K562 (cell line): ENCODE measurements at regions not wholly inside any gene's neighbourhood (a gene's known extent, or its start where the extent isn't known, plus 50 kb on each side); places are given as distances from the start of the nearest gene placed in this dataset.

Source experiments
- ATAC-seq: fragments of 200-7000 bp; cut with Tn5 transposase; 3 replicates; pipeline ENCODE4 v1.9.1; 2020; ENCODE audit warnings: moderate library complexity
- BruUV-seq: library from RNA; stranded (reverse); fragments of 400-500 nt; replicated peaks from 2 replicates; lab custom pipeline; 2021; lab: Mats Ljungman, UMichigan
- CTCF ChIA-PET: fragments of 300-600 bp; formaldehyde crosslinking; extraction: SDS; loops from one replicate; lab custom pipeline; 2021; ENCODE audit warnings: low intra/inter-chr PET ratio; lab: Yijun Ruan, JAX
- POLR2A ChIA-PET: fragments of 300-600, 350-650 bp; sonication (Branson Sonifier 250); formaldehyde crosslinking; extraction: SDS; loops from one replicate; lab custom pipeline; 2021; ENCODE audit warnings: antibody characterized with exemption, inconsistent platforms; lab: Yijun Ruan, JAX
- DNase-seq, 4 experiments: peaks; one replicate each; pipeline versions ENCODE4 v3.0.0 to v3.0.0-alpha.2; 2011 to 2018; ENCODE audit warnings: low spot score in 3 of 4, mixed read lengths in 3 of 4; ENCODE audit errors: extremely low read depth in 1 of 4
- FAIRE-seq: peaks from 2 replicates; lab custom pipeline; 2011; peaks lifted over from hg19 to GRCh38; lab: Jason Lieb, UNC
- H2AFZ ChIP-seq: 2 replicates; pipeline ENCODE4 v1.6.0; 2011; ENCODE audit warnings: low read depth, low read length, control low read depth, inconsistent platforms
- H3K27ac ChIP-seq: fragments of 200-600 bp; 3 replicates; pipeline ENCODE4 v1.8.0; 2011; ENCODE audit warnings: low read depth, mild to moderate bottlenecking, control low read depth, inconsistent platforms, low read length, moderate library complexity, mixed read lengths; ENCODE audit errors: extremely low read depth
- H3K27me3 ChIP-seq, 2 experiments: fragments of 300-600 bp in 1 of 2; 2 replicates in 1 of 2; 3 replicates in 1 of 2; pipeline versions ENCODE4 v1.6.0 to v1.8.0; 2011; ENCODE audit warnings: inconsistent platforms in 2 of 2, low read length in 2 of 2, mild to moderate bottlenecking in 1 of 2, mixed read lengths in 1 of 2, moderate library complexity in 1 of 2; ENCODE audit not compliant: control insufficient read depth in 2 of 2, insufficient read depth in 2 of 2
- H3K36me3 ChIP-seq: fragments of 300-600 bp; 3 replicates; pipeline ENCODE4 v1.8.0; 2011; ENCODE audit warnings: mild to moderate bottlenecking, low read length, inconsistent platforms; ENCODE audit not compliant: control insufficient read depth, insufficient read depth
- H3K4me1 ChIP-seq, 2 experiments: fragments of 200-600 bp in 1 of 2; replicated peaks in 1 of 2; 2 replicates in 1 of 2; 3 replicates in 1 of 2; pipeline versions ENCODE4 v1.5.1 to v1.8.0; 2011; ENCODE audit warnings: inconsistent platforms in 2 of 2, low read length in 2 of 2, mild to moderate bottlenecking in 1 of 2, mixed read lengths in 1 of 2, moderate library complexity in 1 of 2; ENCODE audit not compliant: control insufficient read depth in 2 of 2, insufficient read depth in 2 of 2
- H3K4me2 ChIP-seq: 2 replicates; pipeline ENCODE4 v1.6.1; 2011; ENCODE audit warnings: low read length, control low read depth, inconsistent platforms, mixed read lengths; ENCODE audit not compliant: insufficient read depth
- H3K4me3 ChIP-seq: fragments of 200-600 bp; sonication (generic), shearing (Covaris generic); 2 replicates; pipeline ENCODE4 v1.5.1; 2016; ENCODE audit warnings: control low read depth, inconsistent platforms
- H3K79me2 ChIP-seq: fragments of 200-600 bp; 3 replicates; pipeline ENCODE4 v1.8.0; 2011; ENCODE audit warnings: low read length, inconsistent platforms; ENCODE audit not compliant: control insufficient read depth, insufficient read depth
- H3K9ac ChIP-seq, 2 experiments: 2 replicates each; pipeline versions ENCODE4 v1.6.0 to v1.6.1; 2011; ENCODE audit warnings: low read depth in 2 of 2, low read length in 2 of 2, control low read depth in 1 of 2, inconsistent platforms in 1 of 2, mild to moderate bottlenecking in 1 of 2, mixed read lengths in 1 of 2; ENCODE audit not compliant: insufficient read depth in 1 of 2
- H3K9me1 ChIP-seq: one replicate; pipeline ENCODE4 v1.6.0; 2011; ENCODE audit warnings: inconsistent platforms, mild to moderate bottlenecking, low read length, moderate library complexity; ENCODE audit not compliant: control insufficient read depth, insufficient read depth
- H3K9me3 ChIP-seq: replicated peaks from 2 replicates; pipeline ENCODE4 v1.5.1; 2011; ENCODE audit warnings: low read depth, low read length, inconsistent platforms; ENCODE audit not compliant: control insufficient read depth, insufficient read depth
- H4K20me1 ChIP-seq: replicated peaks from 2 replicates; pipeline ENCODE4 v1.6.1; 2011; ENCODE audit warnings: low read length, inconsistent platforms, mixed read lengths; ENCODE audit not compliant: control insufficient read depth, insufficient read depth
- HBP1 ChIP-seq: fragments of 450-650 bp; formaldehyde crosslinking; IDR thresholded peaks from 2 replicates; pipeline ENCODE4 v1.4.0; 2022; ENCODE audit warnings: missing genetic modification characterization
- HDAC6 ChIP-seq: IDR thresholded peaks from 2 replicates; pipeline ENCODE4 v1.6.1; 2012; ENCODE audit warnings: low read depth, mild to moderate bottlenecking, control low read depth, inconsistent platforms, low read length, moderate library complexity
- MGA ChIP-seq: fragments of 450-650 bp; IDR thresholded peaks from 2 replicates; pipeline ENCODE4 v1.6.1; 2016; ENCODE audit warnings: mild to moderate bottlenecking, moderate library complexity
- MTA3 ChIP-seq: fragments of 450-650 bp; formaldehyde crosslinking; IDR thresholded peaks from 2 replicates; pipeline ENCODE4 v1.6.1; 2017; ENCODE audit warnings: mild to moderate bottlenecking, borderline replicate concordance
- NELFE ChIP-seq: IDR thresholded peaks from 2 replicates; pipeline ENCODE4 v1.6.1; 2011; ENCODE audit warnings: mild to moderate bottlenecking; ENCODE audit not compliant: insufficient read depth, insufficient read length
- ZNF551 ChIP-seq: fragments of 250-450 bp; sonication (Bioruptor Pico); IDR thresholded peaks from 2 replicates; pipeline ENCODE4 v1.5.0; 2021; ENCODE audit warnings: mild to moderate bottlenecking, moderate library complexity
- WGBS: fragments of 100-300 bp; shearing (Covaris generic); methylation state at CpG from one replicate; pipeline ENCODE4 v1.1.6; 2016; ENCODE audit warnings: low coverage, mixed read lengths; ENCODE audit not compliant: insufficient coverage; ENCODE audit errors: missing lambda C conversion rate; 5-methylcytosine and 5-hydroxymethylcytosine counted together
- in situ Hi-C: fragments of 300-500 bp; cut with MboI; formaldehyde crosslinking; loops from 4 replicates; pipeline ENCODE4 v1.15.0; 2018; ENCODE audit warnings: inconsistent platforms, mixed read lengths
- intact Hi-C: fragments of 100-400 bp; cut with micrococcal nuclease; formaldehyde crosslinking; loops from 2 replicates; pipeline ENCODE4 v1.14.2; 2022
- TF ChIP-seq, protein P1 (sequence below): fragments of 250-450 bp; sonication (Bioruptor Pico); IDR thresholded peaks from 2 replicates; pipeline ENCODE4 v1.6.1; 2021; ENCODE audit warnings: mild to moderate bottlenecking
- TF ChIP-seq, protein P2 (sequence below): fragments of 450-650 bp; formaldehyde crosslinking; IDR thresholded peaks from 2 replicates; pipeline ENCODE4 v1.4.0; 2020; ENCODE audit warnings: mild to moderate bottlenecking, moderate library complexity

GRCh38 chr2:123456416-123456815, 568.7 kb upstream of the CNTNAP5 start:
- Histone ChIP-seq H3K9me1 (no peaks in the 10 kb centered on the region), H3K79me2 (no peaks in the 10 kb centered on the region), H3K36me3 (no peaks in the 10 kb centered on the region), H4K20me1 (no peaks in the 10 kb centered on the region), H2AFZ (no peak overlapping the region), H3K27ac (no peak overlapping the region), H3K4me3 (no peak overlapping the region), H3K4me2 (no peak overlapping the region), H3K9ac (no peak overlapping the region), H3K4me1 (no peaks in the 10 kb centered on the region), H3K27me3 (no peaks in the 10 kb centered on the region), H3K9me3 (no peaks in the 10 kb centered on the region)
- intact Hi-C loops (no loop called here), in situ Hi-C loops (no loop called here)
- TF ChIP-seq, protein P1, sequence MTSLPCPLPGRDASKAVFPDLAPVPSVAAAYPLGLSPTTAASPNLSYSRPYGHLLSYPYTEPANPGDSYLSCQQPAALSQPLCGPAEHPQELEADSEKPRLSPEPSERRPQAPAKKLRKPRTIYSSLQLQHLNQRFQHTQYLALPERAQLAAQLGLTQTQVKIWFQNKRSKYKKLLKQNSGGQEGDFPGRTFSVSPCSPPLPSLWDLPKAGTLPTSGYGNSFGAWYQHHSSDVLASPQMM, result no peak
- no peak for TF ChIP-seq NELFE
- no peak for TF ChIP-seq HBP1 (CRISPR knock-in tag)
- no peak for TF ChIP-seq HDAC6
- TF ChIP-seq, protein P2, sequence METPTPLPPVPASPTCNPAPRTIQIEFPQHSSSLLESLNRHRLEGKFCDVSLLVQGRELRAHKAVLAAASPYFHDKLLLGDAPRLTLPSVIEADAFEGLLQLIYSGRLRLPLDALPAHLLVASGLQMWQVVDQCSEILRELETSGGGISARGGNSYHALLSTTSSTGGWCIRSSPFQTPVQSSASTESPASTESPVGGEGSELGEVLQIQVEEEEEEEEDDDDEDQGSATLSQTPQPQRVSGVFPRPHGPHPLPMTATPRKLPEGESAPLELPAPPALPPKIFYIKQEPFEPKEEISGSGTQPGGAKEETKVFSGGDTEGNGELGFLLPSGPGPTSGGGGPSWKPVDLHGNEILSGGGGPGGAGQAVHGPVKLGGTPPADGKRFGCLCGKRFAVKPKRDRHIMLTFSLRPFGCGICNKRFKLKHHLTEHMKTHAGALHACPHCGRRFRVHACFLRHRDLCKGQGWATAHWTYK, result no peak
- TF ChIP-seq ZNF551 (CRISPR knock-in tag), result no peak
- TF ChIP-seq MGA, result no peak
- no peak for TF ChIP-seq MTA3
- DNase-seq, result no peak
- no peak for FAIRE-seq
- ATAC-seq, result no peak
- 0% methylated on average over 2 of the region's 2 CpGs for WGBS
- POLR2A ChIA-PET, result no interaction called here
- no TSS peak for BruUV-seq
- CTCF ChIA-PET, result no interaction called here
